GM12872 (cell line): ENCODE measurements at regions not wholly inside any gene's neighbourhood (a gene's known extent, or its start where the extent isn't known, plus 50 kb on each side); places are given as distances from the start of the nearest gene placed in this dataset.

Experiments used
- TF ChIP-seq, protein P1 (sequence below): IDR thresholded peaks from 3 replicates; pipeline ENCODE4 v1.5.1; 2011; ENCODE audit warnings: low read depth, mild to moderate bottlenecking, low read length, moderate library complexity; ENCODE audit not compliant: insufficient read depth

DNA sequence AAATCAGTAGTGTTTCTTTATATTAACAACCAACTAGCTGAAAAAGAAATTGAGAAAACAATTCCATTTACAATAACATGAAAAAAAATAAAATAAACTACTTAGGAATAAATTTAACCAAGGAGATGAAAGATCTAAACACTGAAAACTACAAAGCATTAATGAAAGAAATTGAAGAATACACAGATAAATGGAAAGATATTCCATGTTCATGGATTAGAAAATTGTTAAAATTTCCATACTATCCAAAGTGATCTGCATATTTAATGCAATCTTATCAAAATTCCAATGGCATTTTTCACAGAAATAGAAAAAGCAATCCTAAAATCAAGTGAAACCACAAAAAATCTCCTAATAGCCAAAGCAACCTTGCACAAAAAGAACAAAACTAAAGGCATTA is 320.2 kb upstream of the GRAMD2B start:
- TF ChIP-seq, protein P1, sequence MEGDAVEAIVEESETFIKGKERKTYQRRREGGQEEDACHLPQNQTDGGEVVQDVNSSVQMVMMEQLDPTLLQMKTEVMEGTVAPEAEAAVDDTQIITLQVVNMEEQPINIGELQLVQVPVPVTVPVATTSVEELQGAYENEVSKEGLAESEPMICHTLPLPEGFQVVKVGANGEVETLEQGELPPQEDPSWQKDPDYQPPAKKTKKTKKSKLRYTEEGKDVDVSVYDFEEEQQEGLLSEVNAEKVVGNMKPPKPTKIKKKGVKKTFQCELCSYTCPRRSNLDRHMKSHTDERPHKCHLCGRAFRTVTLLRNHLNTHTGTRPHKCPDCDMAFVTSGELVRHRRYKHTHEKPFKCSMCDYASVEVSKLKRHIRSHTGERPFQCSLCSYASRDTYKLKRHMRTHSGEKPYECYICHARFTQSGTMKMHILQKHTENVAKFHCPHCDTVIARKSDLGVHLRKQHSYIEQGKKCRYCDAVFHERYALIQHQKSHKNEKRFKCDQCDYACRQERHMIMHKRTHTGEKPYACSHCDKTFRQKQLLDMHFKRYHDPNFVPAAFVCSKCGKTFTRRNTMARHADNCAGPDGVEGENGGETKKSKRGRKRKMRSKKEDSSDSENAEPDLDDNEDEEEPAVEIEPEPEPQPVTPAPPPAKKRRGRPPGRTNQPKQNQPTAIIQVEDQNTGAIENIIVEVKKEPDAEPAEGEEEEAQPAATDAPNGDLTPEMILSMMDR, result no peak

DNA sequence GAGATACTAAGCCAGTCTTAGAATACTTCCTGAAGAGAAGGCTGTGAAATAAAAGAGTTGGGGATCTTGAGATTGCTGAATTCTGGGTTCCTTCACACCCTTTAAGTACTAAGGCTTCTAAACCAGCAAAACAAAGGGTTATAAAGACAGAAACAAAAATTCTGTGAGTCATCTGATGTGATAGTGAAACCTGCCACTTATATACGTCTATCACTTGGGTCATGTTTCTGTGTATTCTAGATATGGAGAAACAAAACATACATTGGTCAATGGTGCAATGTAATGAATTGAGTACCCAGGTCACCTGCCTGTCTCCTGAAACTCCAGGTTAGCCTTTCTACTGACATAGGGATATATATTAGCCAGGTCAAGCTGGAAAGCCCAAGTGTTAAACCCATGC is 319.3 kb upstream of the GRAMD2B start:
- TF ChIP-seq, protein P1, result no peak

DNA sequence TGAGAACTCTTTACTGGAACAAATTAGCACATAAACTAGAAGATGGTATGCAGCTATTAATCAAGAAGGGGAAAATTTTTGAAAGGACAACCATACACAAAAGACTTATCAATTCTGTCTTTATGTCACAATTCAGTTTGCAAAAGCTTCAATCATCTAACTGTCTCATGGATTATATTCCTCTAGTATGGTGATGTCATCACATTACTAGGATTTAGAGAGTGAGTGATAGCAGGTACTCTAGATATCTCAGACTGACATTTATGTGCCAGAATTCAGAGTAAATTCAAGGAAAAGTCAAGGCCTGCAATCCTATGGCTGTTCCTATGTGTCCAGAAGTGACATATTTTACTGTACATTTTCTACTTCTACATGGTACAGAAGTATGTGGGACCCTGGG is 318.9 kb upstream of the GRAMD2B start:
- TF ChIP-seq, protein P1, result no peak

DNA sequence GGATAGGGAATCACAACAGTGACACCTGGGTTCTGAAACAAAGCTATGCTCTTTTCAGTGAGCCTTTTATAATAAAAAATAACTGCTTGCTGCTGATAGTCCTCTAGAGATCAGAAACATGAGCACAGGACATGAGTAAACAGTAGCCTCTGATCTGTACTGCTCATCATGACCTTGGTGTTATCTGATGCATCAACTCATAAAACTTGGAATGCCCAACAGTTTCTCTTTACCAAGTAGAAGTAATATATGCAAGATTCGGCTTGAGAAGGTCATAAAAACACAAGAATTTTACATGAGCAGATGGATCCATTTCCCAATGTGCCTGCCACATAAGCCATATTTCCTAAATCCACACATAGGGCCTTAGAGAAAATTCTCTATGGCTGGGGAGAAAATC is 318.3 kb upstream of the GRAMD2B start:
- TF ChIP-seq, protein P1, result no peak

DNA sequence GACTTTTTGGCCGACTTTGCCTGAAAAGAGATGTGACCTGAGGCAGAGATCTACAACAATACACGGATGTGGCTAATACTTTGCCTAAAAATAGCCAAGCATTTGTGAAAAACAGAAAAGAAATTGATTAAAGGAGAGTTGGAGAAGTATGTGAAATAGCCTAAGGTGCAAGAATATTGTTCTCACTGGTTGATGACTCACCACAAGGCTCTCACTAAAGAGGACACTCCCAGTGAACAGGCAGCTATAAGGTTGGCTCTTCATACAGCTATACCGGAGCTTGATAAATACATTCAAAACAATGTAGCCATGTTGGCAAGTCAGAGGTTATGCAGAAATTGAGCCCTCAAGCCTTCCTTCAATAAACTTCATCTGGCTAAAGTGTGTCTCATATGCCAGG is 317.2 kb upstream of the GRAMD2B start:
- TF ChIP-seq, protein P1, result no peak

DNA sequence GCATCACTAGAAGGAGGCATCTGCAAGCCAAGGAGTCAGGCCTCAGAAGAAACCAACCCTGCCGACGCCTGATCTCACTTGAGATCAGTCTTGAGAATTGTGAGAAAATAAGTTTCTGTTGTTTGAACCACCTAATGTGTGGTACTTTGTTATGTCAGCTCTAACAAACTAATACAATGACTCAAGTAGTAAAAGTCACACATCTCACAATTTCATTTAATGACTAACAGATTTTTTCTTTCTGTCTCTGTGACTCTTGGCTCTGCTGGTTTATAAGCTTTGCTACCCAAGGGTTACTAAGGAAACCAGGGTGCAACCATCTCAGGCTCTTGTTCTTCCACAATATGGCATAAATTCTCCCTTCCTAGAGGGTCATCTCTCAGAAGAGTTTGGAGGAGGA is 315.8 kb upstream of the GRAMD2B start:
- TF ChIP-seq, protein P1, result no peak

DNA sequence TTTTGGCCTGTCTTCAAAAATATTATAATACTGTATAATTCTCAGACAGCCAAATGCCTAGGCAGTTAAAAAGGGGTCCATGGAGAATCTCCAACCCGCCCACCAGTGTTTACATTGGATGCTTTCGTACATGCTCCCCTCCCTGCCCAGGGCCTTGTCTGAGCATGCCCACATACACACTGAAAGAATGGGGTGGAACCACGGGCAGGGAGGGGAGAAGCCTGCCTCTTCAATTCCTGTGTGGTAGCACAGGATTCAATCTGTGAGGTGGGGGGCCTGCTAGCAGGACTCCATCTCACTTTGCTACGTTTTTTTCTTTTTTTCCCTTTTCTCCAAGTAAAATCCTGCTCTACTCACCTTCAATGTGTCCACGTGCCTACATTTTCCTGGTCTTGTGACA is 314.7 kb upstream of the GRAMD2B start:
- TF ChIP-seq, protein P1, result no peak
